ENCODE measurements at regions not wholly inside any gene's neighbourhood (a gene's known extent, or its start where the extent isn't known, plus 50 kb on each side); places are given as distances from the start of the nearest gene placed in this dataset.

DNA sequence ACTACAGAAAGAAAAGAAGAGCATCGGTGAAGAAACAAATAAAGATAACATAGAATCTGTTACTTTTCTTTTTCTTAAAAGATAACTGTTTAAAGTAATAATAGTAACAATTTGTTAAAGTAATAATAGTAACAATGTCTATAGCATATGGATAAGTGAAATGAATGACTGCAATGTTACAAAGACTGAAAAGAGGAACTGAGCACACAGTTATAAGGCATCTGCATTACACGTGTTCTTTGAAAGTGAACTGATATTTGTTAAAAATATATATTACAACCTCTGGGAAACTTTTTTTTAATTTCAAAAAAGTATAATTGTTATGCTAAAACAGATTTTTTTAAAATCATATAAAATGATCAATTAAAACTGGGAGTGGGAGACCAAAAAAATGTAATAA, 88.4 kb upstream of the FST start:
- TF ChIP-seq CTCF (IDR thresholded peaks at IDR 0.05; ENCODE audit: low read depth, low read length): no peak
- no peak overlapping the region for H3K4me3 ChIP-seq (ENCODE audit: low read depth, low read length)

DNA sequence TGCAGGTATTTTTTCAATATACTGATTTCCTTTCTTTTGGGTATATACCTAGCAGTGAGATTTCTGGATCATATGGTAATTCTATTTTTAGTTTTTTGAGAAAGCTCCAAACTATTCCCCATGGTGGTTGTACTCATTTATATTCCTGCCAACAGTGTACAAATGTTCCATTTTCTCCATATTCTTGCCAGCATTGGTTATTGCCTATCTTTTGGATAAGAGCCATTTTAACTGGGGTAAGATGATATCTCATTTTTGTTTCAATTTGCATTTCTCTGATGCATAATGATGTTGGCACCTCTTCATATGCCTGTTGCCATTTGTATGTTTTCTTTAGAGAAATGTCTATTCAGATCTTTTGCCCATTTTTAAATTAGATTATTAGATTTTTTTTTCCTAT, 85.6 kb upstream of the FST start:
- no peak for TF ChIP-seq CTCF (IDR thresholded peaks at IDR 0.05; ENCODE audit: low read depth, low read length)
- H3K4me3 ChIP-seq (ENCODE audit: low read depth, low read length): no peak overlapping the region

DNA sequence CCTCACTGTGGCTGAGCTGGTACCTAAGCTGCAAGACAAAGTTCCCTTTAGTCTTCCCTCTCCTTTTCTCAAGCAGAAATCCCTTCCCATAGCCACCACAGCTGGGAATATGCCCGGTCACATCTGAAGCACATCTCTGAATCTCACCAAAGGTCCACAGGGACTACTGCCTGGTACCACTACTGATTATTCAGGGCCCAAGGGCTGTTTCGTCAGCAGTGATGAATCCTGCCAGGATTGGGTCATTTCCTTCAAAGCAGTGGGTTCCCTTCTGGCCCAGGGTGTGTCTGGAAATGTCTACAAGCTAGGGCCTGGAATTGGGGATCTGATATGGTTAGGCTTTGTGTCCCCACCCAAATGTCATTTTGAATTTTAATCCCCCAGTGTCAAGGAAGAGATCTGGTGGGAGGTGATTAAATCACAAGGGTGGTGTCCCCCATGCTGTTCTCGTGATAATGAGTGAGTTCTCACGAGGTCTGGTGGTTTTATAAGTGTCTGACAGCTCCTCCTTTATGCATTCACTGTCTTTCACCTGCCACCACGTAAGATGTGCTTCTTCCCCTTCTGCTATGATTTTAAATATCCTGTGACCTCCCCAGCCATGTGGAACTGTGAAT, 83.2 kb upstream of the FST start:
- no peak overlapping the region for H3K4me3 ChIP-seq (ENCODE audit: low read depth, low read length)
- no peak for TF ChIP-seq CTCF (IDR thresholded peaks at IDR 0.05; ENCODE audit: low read depth, low read length)

GRCh38 chr5:53397845-53398244, 82.6 kb upstream of the FST start:
- TF ChIP-seq CTCF (IDR thresholded peaks at IDR 0.05; ENCODE audit: low read depth, low read length): no peak

GRCh38 chr5:53399926-53400697, 80.3 kb upstream of the FST start:
- no peak for TF ChIP-seq CTCF (IDR thresholded peaks at IDR 0.05; ENCODE audit: low read depth, low read length)
- no peak overlapping the region for H3K4me3 ChIP-seq (ENCODE audit: low read depth, low read length)

More at GRCh38 chr5:53397845-53398244, 82.6 kb upstream of the FST start:
- H3K4me3 ChIP-seq (ENCODE audit: low read depth, low read length): no peak overlapping the region

DNA sequence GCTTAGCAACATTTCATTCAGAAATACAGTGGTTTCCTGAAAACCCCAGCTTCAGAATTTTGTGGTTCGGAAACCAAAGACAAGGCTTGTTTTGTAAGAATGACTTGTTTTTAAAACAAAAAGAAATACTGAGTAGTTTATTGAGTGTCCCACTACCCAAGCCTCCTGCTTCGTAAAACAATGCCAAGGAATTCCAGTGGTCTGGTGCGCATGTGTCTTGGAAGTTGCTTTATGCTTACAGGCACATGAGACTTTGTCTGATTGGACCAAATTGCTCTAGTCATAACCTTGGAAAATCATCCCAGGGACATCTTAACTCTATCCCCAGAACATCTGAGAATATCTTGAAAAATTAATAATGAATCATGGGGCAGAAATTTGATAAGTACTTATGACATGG, 77.1 kb upstream of the FST start:
- no peak overlapping the region for H3K4me3 ChIP-seq (ENCODE audit: low read depth, low read length)
- TF ChIP-seq CTCF (IDR thresholded peaks at IDR 0.05; ENCODE audit: low read depth, low read length): no peak

DNA sequence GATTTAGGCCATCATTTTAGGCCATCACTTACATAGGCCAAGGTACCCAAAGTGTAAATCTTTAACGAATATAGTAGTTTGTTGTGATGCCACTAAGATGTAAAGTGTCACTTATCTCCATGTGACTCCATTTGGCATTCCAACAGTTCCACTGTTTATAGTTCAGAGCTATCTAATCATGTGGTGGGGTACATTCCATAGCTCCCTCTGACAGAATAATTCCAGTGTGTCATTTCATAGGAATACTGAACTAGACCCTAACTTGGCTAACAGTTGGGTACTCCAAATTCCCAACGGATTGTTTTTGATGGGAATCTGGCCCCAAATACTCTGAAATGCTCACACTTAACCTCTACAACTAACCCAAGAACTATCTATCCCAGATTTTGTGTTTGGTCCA, 76.7 kb upstream of the FST start:
- H3K4me3 ChIP-seq (ENCODE audit: low read depth, low read length): no peak overlapping the region
- TF ChIP-seq CTCF (IDR thresholded peaks at IDR 0.05; ENCODE audit: low read depth, low read length): no peak
